H1 (cell line): ENCODE measurements at regions not wholly inside any gene's neighbourhood (a gene's known extent, or its start where the extent isn't known, plus 50 kb on each side); places are given as distances from the start of the nearest gene placed in this dataset.

ENCODE experiments used
- CTCF ChIA-PET: fragments of 300-600 bp; sonication (Branson Sonifier 250); formaldehyde crosslinking; loops from one replicate; lab custom pipeline; 2021; ENCODE audit not compliant: partially characterized antibody; lab: Charles Lee
- POLR2A ChIA-PET: fragments of 300-600 bp; sonication (Branson Sonifier 250); formaldehyde crosslinking; loops from one replicate; lab custom pipeline; 2021; ENCODE audit warnings: inconsistent platforms; ENCODE audit not compliant: partially characterized antibody; lab: Charles Lee
- DNase-seq, 2 experiments: peaks; one replicate each; pipeline versions ENCODE4 v3.0.0 to v3.0.0-alpha.2; 2010 to 2022; ENCODE audit warnings: low spot score in 2 of 2, low read depth in 1 of 2, mixed read lengths in 1 of 2
- FAIRE-seq: peaks from 2 replicates; lab custom pipeline; 2011; peaks lifted over from hg19 to GRCh38; lab: Jason Lieb, UNC
- H2AFZ ChIP-seq: 2 replicates; pipeline ENCODE4 v1.8.1; 2012; ENCODE audit warnings: low read length, inconsistent platforms
- H2AK5ac ChIP-seq: 2 replicates; pipeline ENCODE4 v1.6.1; 2013; ENCODE audit warnings: low read depth, low read length
- H2BK120ac ChIP-seq: replicated peaks from 2 replicates; pipeline ENCODE3; 2013; ENCODE audit warnings: low read depth, low read length, inconsistent platforms
- H2BK12ac ChIP-seq: 2 replicates; pipeline ENCODE4 v1.6.1; 2013; ENCODE audit warnings: low read depth, low read length
- H2BK15ac ChIP-seq: 2 replicates; pipeline ENCODE4 v1.6.1; 2013; ENCODE audit warnings: low read length
- H2BK20ac ChIP-seq: 2 replicates; pipeline ENCODE4 v1.6.1; 2013; ENCODE audit warnings: low read length
- H2BK5ac ChIP-seq: 2 replicates; pipeline ENCODE4 v1.6.1; 2013; ENCODE audit warnings: low read depth, low read length
- H3K14ac ChIP-seq: 2 replicates; pipeline ENCODE4 v1.6.1; 2013; ENCODE audit warnings: inconsistent platforms; ENCODE audit not compliant: insufficient read length
- H3K18ac ChIP-seq: 2 replicates; pipeline ENCODE4 v1.6.1; 2013; ENCODE audit warnings: low read length; ENCODE audit errors: extremely low read depth
- H3K23ac ChIP-seq: 2 replicates; pipeline ENCODE4 v1.6.1; 2013; ENCODE audit warnings: inconsistent platforms; ENCODE audit not compliant: insufficient read length
- H3K23me2 ChIP-seq: 2 replicates; pipeline ENCODE4 v1.6.1; 2013; ENCODE audit warnings: low read depth, low read length
- H3K27ac ChIP-seq: 2 replicates; pipeline ENCODE4 v1.6.1; 2011; ENCODE audit warnings: low read depth, low read length, inconsistent platforms
- H3K27me3 ChIP-seq, 4 experiments: replicated peaks in 1 of 4; 1 replicate in 1 of 4; 2 replicates in 3 of 4; pipeline versions ENCODE4 v1.6.1 to v1.8.1; 2011 to 2013; ENCODE audit warnings: low read length in 3 of 4, mild to moderate bottlenecking in 3 of 4, inconsistent platforms in 2 of 4, mixed read lengths in 2 of 4, moderate library complexity in 1 of 4; ENCODE audit not compliant: control insufficient read depth in 3 of 4, insufficient read depth in 3 of 4; ENCODE audit errors: extremely low read depth in 1 of 4
- H3K36me3 ChIP-seq, 4 experiments: 2 replicates each; pipeline versions ENCODE4 v1.6.1 to v1.8.1; 2011 to 2013; ENCODE audit warnings: mild to moderate bottlenecking in 4 of 4, low read length in 3 of 4, moderate library complexity in 2 of 4, control low read depth in 1 of 4, inconsistent platforms in 1 of 4; ENCODE audit not compliant: insufficient read depth in 4 of 4, control insufficient read depth in 2 of 4
- H3K4ac ChIP-seq: replicated peaks from 2 replicates; pipeline ENCODE3; 2013; ENCODE audit warnings: low read length, low read depth, mixed read lengths, inconsistent platforms; ENCODE audit not compliant: insufficient read length
- H3K4me1 ChIP-seq, 4 experiments: replicated peaks in 1 of 4; 1 replicate in 1 of 4; 2 replicates in 3 of 4; pipeline versions ENCODE4 v1.6.1 to v1.8.1; 2011 to 2013; ENCODE audit warnings: low read length in 3 of 4, inconsistent platforms in 2 of 4, mixed read lengths in 1 of 4; ENCODE audit not compliant: insufficient read depth in 4 of 4, control insufficient read depth in 3 of 4
- H3K4me2 ChIP-seq, 2 experiments: 2 replicates each; pipeline versions ENCODE4 v1.6.1 to v1.8.1; 2011 to 2013; ENCODE audit warnings: low read depth in 2 of 2, low read length in 2 of 2, control low read depth in 1 of 2, inconsistent platforms in 1 of 2, mild to moderate bottlenecking in 1 of 2; ENCODE audit not compliant: insufficient read depth in 1 of 2
- H3K4me3 ChIP-seq, 4 experiments: fragments of 200-600, 300-600 bp in 1 of 4; sonication (generic), shearing (Covaris generic), sonication (Bioruptor Twin) in 1 of 4; 2 replicates each; pipeline versions ENCODE4 v1.5.1 to v1.8.1; 2011 to 2016; ENCODE audit warnings: low read length in 4 of 4, low read depth in 3 of 4, control low read depth in 2 of 4, inconsistent platforms in 2 of 4, mild to moderate bottlenecking in 2 of 4, mixed read lengths in 1 of 4, moderate library complexity in 1 of 4; ENCODE audit not compliant: insufficient read depth in 2 of 4; ENCODE audit errors: extremely low read depth in 1 of 4
- H3K56ac ChIP-seq: replicated peaks from 2 replicates; pipeline ENCODE3; 2013; ENCODE audit warnings: low read depth, mild to moderate bottlenecking, mixed read lengths, low read length, inconsistent platforms; ENCODE audit not compliant: insufficient read length
- H3K79me1 ChIP-seq: 2 replicates; pipeline ENCODE4 v1.6.1; 2013; ENCODE audit warnings: low read depth, low read length, control low read depth
- H3K79me2 ChIP-seq, 2 experiments: 2 replicates each; pipeline versions ENCODE4 v1.6.1 to v1.8.1; 2012 to 2013; ENCODE audit warnings: low read length in 2 of 2, mild to moderate bottlenecking in 2 of 2, inconsistent platforms in 1 of 2; ENCODE audit not compliant: insufficient read depth in 2 of 2, control insufficient read depth in 1 of 2
- H3K9ac ChIP-seq, 4 experiments: replicated peaks in 1 of 4; 1 replicate in 1 of 4; 2 replicates in 3 of 4; pipeline versions ENCODE4 v1.6.1 to v1.8.1; 2011 to 2013; ENCODE audit warnings: low read depth in 3 of 4, low read length in 3 of 4, control low read depth in 2 of 4, mild to moderate bottlenecking in 2 of 4, moderate library complexity in 2 of 4, inconsistent platforms in 1 of 4; ENCODE audit errors: extremely low read depth in 1 of 4
- H3K9me3 ChIP-seq, 2 experiments: 2 replicates each; pipeline versions ENCODE4 v1.6.1 to v1.8.1; 2012 to 2013; ENCODE audit warnings: mild to moderate bottlenecking in 2 of 2, moderate library complexity in 2 of 2, control low read depth in 1 of 2, inconsistent platforms in 1 of 2, low read depth in 1 of 2, low read length in 1 of 2, mixed read lengths in 1 of 2; ENCODE audit not compliant: insufficient read depth in 2 of 2
- H4K20me1 ChIP-seq, 2 experiments: replicated peaks in 1 of 2; 2 replicates each; pipeline versions ENCODE3 to v1.8.1; 2011 to 2013; ENCODE audit warnings: inconsistent platforms in 2 of 2, low read length in 2 of 2, mild to moderate bottlenecking in 1 of 2; ENCODE audit not compliant: insufficient read depth in 2 of 2, control insufficient read depth in 1 of 2
- H4K5ac ChIP-seq: 2 replicates; pipeline ENCODE4 v1.6.1; 2013; ENCODE audit warnings: low read length, low read depth, mixed read lengths, inconsistent platforms; ENCODE audit not compliant: insufficient read length
- H4K8ac ChIP-seq: 2 replicates; pipeline ENCODE4 v1.8.0; 2013; ENCODE audit warnings: mild to moderate bottlenecking, moderate library complexity, low read length, inconsistent platforms; ENCODE audit not compliant: insufficient read depth; ENCODE audit errors: extremely low read depth
- H4K91ac ChIP-seq: replicated peaks from 2 replicates; pipeline ENCODE3; 2013; ENCODE audit warnings: low read length, mixed read lengths, inconsistent platforms; ENCODE audit not compliant: insufficient read length
- CBX8 ChIP-seq: fragments of 300-800, 300-1000 bp; sonication (generic); IDR thresholded peaks from 2 replicates; pipeline ENCODE4 v1.7.1; 2016; ENCODE audit warnings: low read depth, low read length, borderline replicate concordance
- CTCF ChIP-seq, 3 experiments: IDR thresholded peaks; 1 replicate in 2 of 3; 2 replicates in 1 of 3; pipeline versions ENCODE4 v1.5.1 to v1.6.1; 2011; ENCODE audit warnings: low read length in 3 of 3, mild to moderate bottlenecking in 3 of 3, inconsistent platforms in 2 of 3, low read depth in 1 of 3, moderate library complexity in 1 of 3; ENCODE audit not compliant: insufficient read depth in 1 of 3; ENCODE audit errors: control extremely low read depth in 1 of 3
- EP300 ChIP-seq, 2 experiments: IDR thresholded peaks; 1 replicate in 1 of 2; 2 replicates in 1 of 2; pipeline ENCODE4 v1.6.1; 2011 to 2012; ENCODE audit warnings: low read depth in 2 of 2, low read length in 2 of 2, mild to moderate bottlenecking in 2 of 2, borderline replicate concordance in 1 of 2, inconsistent platforms in 1 of 2, moderate library complexity in 1 of 2
- GTF2F1 ChIP-seq: IDR thresholded peaks from 2 replicates; pipeline ENCODE4 v1.6.1; 2012; ENCODE audit warnings: low read depth, low read length, improper control_type of control experiment, borderline replicate concordance
- MAFK ChIP-seq: IDR thresholded peaks from 2 replicates; pipeline ENCODE4 v1.6.1; 2012; ENCODE audit warnings: low read depth, mild to moderate bottlenecking, improper control_type of control experiment, low read length
- NANOG ChIP-seq: IDR thresholded peaks from 2 replicates; pipeline ENCODE4 v1.6.1; 2011; ENCODE audit warnings: low read length, low read depth, mild to moderate bottlenecking, inconsistent platforms; ENCODE audit not compliant: insufficient read depth, poor library complexity, severe bottlenecking
- RFX5 ChIP-seq: IDR thresholded peaks from 2 replicates; pipeline ENCODE4 v1.6.1; 2011; ENCODE audit warnings: low read depth, low read length, improper control_type of control experiment, borderline replicate concordance
- SAP30 ChIP-seq: fragments of 300-600 bp; sonication (generic); IDR thresholded peaks from 2 replicates; pipeline ENCODE4 v1.7.1; 2012; ENCODE audit warnings: low read length, moderate library complexity, mild to moderate bottlenecking, inconsistent platforms; ENCODE audit not compliant: insufficient read depth, insufficient replicate concordance
- SIN3A ChIP-seq, 2 experiments: IDR thresholded peaks in 1 of 2; conservative IDR thresholded peaks in 1 of 2; 2 replicates each; pipeline ENCODE4 v1.6.1; 2011 to 2012; ENCODE audit warnings: low read length in 2 of 2, improper control_type of control experiment in 1 of 2, low read depth in 1 of 2, mild to moderate bottlenecking in 1 of 2
- TAF1 ChIP-seq: IDR thresholded peaks from 2 replicates; pipeline ENCODE4 v1.6.1; 2011; ENCODE audit warnings: mild to moderate bottlenecking, low read depth, low read length
- TBP ChIP-seq: IDR thresholded peaks from 2 replicates; pipeline ENCODE4 v1.6.1; 2011; ENCODE audit warnings: low read depth, low read length, improper control_type of control experiment
- TEAD4 ChIP-seq: IDR thresholded peaks from 2 replicates; pipeline ENCODE4 v1.6.1; 2012; ENCODE audit warnings: low read depth, low read length, inconsistent platforms, mixed read lengths
- WGBS, 2 experiments: shearing (Covaris generic) in 1 of 2; methylation state at CpG; one replicate each; pipeline versions ENCODE4 v1.1.6 to v1.1.7; 2013 to 2015; ENCODE audit warnings: low lambda C conversion rate in 2 of 2, mixed read lengths in 2 of 2, inconsistent platforms in 1 of 2, low coverage in 1 of 2, missing lambda C conversion rate in 1 of 2; ENCODE audit not compliant: insufficient replicate concordance in 2 of 2, insufficient coverage in 1 of 2, insufficient read length in 1 of 2; ENCODE audit errors: extremely low coverage in 1 of 2, missing lambda C conversion rate in 1 of 2; 5-methylcytosine and 5-hydroxymethylcytosine counted together

GRCh38 chr6:71502168-71502567, 213.6 kb downstream of the OGFRL1 start:
- peaks cover 0 to 2% of the 10 kb centered on the region in 2 experiments for H4K20me1 ChIP-seq
- H3K9ac ChIP-seq = no peak overlapping the region
- H3K79me1 ChIP-seq = no peaks in the 10 kb centered on the region
- H3K79me2 ChIP-seq = no peaks in the 10 kb centered on the region
- H3K18ac ChIP-seq = no peak overlapping the region
- no peak overlapping the region for H3K27ac ChIP-seq
- no peak for FAIRE-seq
- ChIA-PET POLR2A (no interaction called here), CTCF (no interaction called here)
- H3K36me3 ChIP-seq = no peaks in the 10 kb centered on the region
- no peak overlapping the region for H4K91ac ChIP-seq
- H3K14ac ChIP-seq = no peak overlapping the region
- H3K23me2 ChIP-seq = no peaks in the 10 kb centered on the region
- no peak overlapping the region for H3K23ac ChIP-seq
- no peak overlapping the region for H2BK120ac ChIP-seq
- H2AK5ac ChIP-seq = no peak overlapping the region
- no peak overlapping the region for H2BK5ac ChIP-seq
- H2BK12ac ChIP-seq = no peak overlapping the region
- H4K5ac ChIP-seq = no peak overlapping the region
- no peak for DNase-seq
- 90% methylated on average over 2 of the region's 2 CpGs; no CpG with 5 or more reads in 1 of the 2 experiments for WGBS, 2 experiments
- no peak overlapping the region for H2BK15ac ChIP-seq
- no peak overlapping the region for H3K4me3 ChIP-seq
- H2AFZ ChIP-seq = no peak overlapping the region
- H3K4ac ChIP-seq = no peak overlapping the region
- H3K4me1 ChIP-seq = no peaks in the 10 kb centered on the region
- no peak overlapping the region for H3K4me2 ChIP-seq
- H4K8ac ChIP-seq = no peak overlapping the region
- H3K56ac ChIP-seq = no peak overlapping the region
- no peak overlapping the region for H2BK20ac ChIP-seq
- no peaks in the 10 kb centered on the region for H3K9me3 ChIP-seq
- no peaks in the 10 kb centered on the region for H3K27me3 ChIP-seq
- TF ChIP-seq NANOG (no peak), TAF1 (no peak), TEAD4 (no peak), RFX5 (no peak), SAP30 (no peak), MAFK (no peak), TBP (no peak), GTF2F1 (no peak), CTCF (IDR thresholded peaks at IDR 0.05; ENCODE audit: control extremely low read depth in 1 of 3, insufficient read depth in 1 of 3, low read depth in 1 of 3, low read length in 3 of 3) (no peak), SIN3A (conservative IDR thresholded peaks at IDR 0.05 in 1 of 2, IDR thresholded peaks at IDR 0.05 in 1 of 2; ENCODE audit: low read depth in 1 of 2, low read length in 2 of 2) (no peak), EP300 (IDR thresholded peaks at IDR 0.05; ENCODE audit: borderline replicate concordance in 1 of 2, low read depth in 2 of 2, low read length in 2 of 2) (no peak), CBX8 (no peak)
